ENCODE measurements at regions not wholly inside any gene's neighbourhood (a gene's known extent, or its start where the extent isn't known, plus 50 kb on each side); places are given as distances from the start of the nearest gene placed in this dataset.

DNA sequence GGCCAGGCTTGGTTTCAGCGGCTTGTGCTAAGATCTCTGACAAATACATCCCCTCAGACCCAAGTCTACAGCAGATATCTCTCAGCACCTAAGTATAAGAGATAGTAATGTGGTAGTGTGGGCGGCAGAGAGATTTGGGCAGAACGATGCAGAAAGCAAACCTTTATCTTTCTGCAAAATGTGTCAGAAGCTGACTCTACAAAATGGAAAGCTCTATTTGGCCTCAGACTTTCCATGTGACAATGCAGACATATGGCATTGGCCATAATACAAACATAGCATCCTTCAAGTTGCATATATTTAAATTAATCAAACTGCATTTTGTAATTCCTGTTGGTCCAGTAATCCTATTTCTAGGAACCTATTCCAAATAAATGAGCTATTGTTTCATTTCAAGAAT, 102.5 kb upstream of the RAI14 start (continued):
- no peak for TF ChIP-seq ZNF584 (CRISPR knock-in tag; IDR thresholded peaks at IDR 0.05; ENCODE audit: low read depth)
- TF ChIP-seq EZH2 (IDR thresholded peaks at IDR 0.05; ENCODE audit: borderline replicate concordance, low read depth, low read length), result no peak
- no peak for TF ChIP-seq ARID3B (CRISPR knock-in tag; IDR thresholded peaks at IDR 0.05; ENCODE audit: borderline replicate concordance)
- TF ChIP-seq ZBTB17 (CRISPR knock-in tag; IDR thresholded peaks at IDR 0.05), result no peak
- TF ChIP-seq MED1 (CRISPR knock-in tag; IDR thresholded peaks at IDR 0.05; ENCODE audit: borderline replicate concordance), result no peak
- TF ChIP-seq MAFG (tag; conservative IDR thresholded peaks at IDR 0.05), result peak; percentile 63; the same call in 1 of the 2 replicates
- TF ChIP-seq, protein P1, sequence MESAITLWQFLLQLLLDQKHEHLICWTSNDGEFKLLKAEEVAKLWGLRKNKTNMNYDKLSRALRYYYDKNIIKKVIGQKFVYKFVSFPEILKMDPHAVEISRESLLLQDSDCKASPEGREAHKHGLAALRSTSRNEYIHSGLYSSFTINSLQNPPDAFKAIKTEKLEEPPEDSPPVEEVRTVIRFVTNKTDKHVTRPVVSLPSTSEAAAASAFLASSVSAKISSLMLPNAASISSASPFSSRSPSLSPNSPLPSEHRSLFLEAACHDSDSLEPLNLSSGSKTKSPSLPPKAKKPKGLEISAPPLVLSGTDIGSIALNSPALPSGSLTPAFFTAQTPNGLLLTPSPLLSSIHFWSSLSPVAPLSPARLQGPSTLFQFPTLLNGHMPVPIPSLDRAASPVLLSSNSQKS (CRISPR knock-in tag; IDR thresholded peaks at IDR 0.05), result no peak
- peak; percentile 66 for TF ChIP-seq ARID3A (IDR thresholded peaks at IDR 0.05; ENCODE audit: borderline replicate concordance, low read depth, low read length)
- no peak for TF ChIP-seq HNRNPUL1 (IDR thresholded peaks at IDR 0.05; ENCODE audit: low read length)
- no peak for TF ChIP-seq SUPT5H (IDR thresholded peaks at IDR 0.05)
- no peak for TF ChIP-seq USF1 (CRISPR knock-in tag; IDR thresholded peaks at IDR 0.05)
- TF ChIP-seq ZNF232 (CRISPR knock-in tag; IDR thresholded peaks at IDR 0.05), result no peak
- TF ChIP-seq ZFP36 (IDR thresholded peaks at IDR 0.05; ENCODE audit: low read depth, low read length, partially characterized antibody), result no peak
- peak; percentile 66 for TF ChIP-seq NFIC (IDR thresholded peaks at IDR 0.05)
- no peak for TF ChIP-seq POLR2H (tag; IDR thresholded peaks at IDR 0.05; ENCODE audit: low read depth)
- no peak for TF ChIP-seq ZNF175 (CRISPR knock-in tag; IDR thresholded peaks at IDR 0.05; ENCODE audit: low read depth)
- no peak for TF ChIP-seq PHB2 (IDR thresholded peaks at IDR 0.05; ENCODE audit: low read depth)
- no peak for TF ChIP-seq HNRNPH1 (optimal IDR thresholded peaks at IDR 0.05; ENCODE audit: low read depth, low read length)
- TF ChIP-seq, protein P2, sequence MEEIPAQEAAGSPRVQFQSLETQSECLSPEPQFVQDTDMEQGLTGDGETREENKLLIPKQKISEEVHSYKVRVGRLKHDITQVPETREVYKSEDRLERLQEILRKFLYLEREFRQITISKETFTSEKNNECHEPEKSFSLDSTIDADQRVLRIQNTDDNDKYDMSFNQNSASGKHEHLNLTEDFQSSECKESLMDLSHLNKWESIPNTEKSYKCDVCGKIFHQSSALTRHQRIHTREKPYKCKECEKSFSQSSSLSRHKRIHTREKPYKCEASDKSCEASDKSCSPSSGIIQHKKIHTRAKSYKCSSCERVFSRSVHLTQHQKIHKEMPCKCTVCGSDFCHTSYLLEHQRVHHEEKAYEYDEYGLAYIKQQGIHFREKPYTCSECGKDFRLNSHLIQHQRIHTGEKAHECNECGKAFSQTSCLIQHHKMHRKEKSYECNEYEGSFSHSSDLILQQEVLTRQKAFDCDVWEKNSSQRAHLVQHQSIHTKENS (CRISPR knock-in tag; IDR thresholded peaks at IDR 0.05), result no peak
- TF ChIP-seq SMARCE1 (IDR thresholded peaks at IDR 0.05), result peak; percentile 56; the same call in 1 of the 2 replicates
- no peak for TF ChIP-seq KAT7 (CRISPR knock-in tag; IDR thresholded peaks at IDR 0.05; ENCODE audit: borderline replicate concordance)
- no peak for TF ChIP-seq GATAD2B (IDR thresholded peaks at IDR 0.05; ENCODE audit: borderline replicate concordance)
- TF ChIP-seq ZNF324 (CRISPR knock-in tag; IDR thresholded peaks at IDR 0.05), result no peak
- TF ChIP-seq NELFE (IDR thresholded peaks at IDR 0.05; ENCODE audit: insufficient read depth, insufficient read length), result no peak

Measured in K562 (cell line).